HepG2 (cell line): ENCODE measurements at regions not wholly inside any gene's neighbourhood (a gene's known extent, or its start where the extent isn't known, plus 50 kb on each side); places are given as distances from the start of the nearest gene placed in this dataset.

Source experiments
- ATAC-seq: fragments of 200-7000 bp; cut with Tn5 transposase; 3 replicates; pipeline ENCODE4 v1.9.1; 2020; ENCODE audit warnings: mild to moderate bottlenecking, moderate library complexity
- BruUV-seq: library from RNA; stranded (reverse); fragments of 400-500 nt; replicated peaks from 2 replicates; lab custom pipeline; 2021; lab: Mats Ljungman, UMichigan
- CTCF ChIA-PET: fragments of 300-600 bp; formaldehyde crosslinking; extraction: SDS; loops from one replicate; lab custom pipeline; 2021; ENCODE audit warnings: low total read pairs, inconsistent platforms, low intra/inter-chr PET ratio; lab: Yijun Ruan, JAX
- POLR2A ChIA-PET: fragments of 350-600 bp; sonication (Branson Sonifier 250); formaldehyde crosslinking; loops from one replicate; lab custom pipeline; 2020; ENCODE audit warnings: antibody characterized with exemption, inconsistent platforms; lab: Yijun Ruan, JAX
- DNase-seq: peaks from one replicate; pipeline ENCODE4 v3.0.0-alpha.2; 2015; ENCODE audit warnings: low spot score
- FAIRE-seq: peaks from 3 replicates; lab custom pipeline; 2011; peaks lifted over from hg19 to GRCh38; lab: Jason Lieb, UNC
- H2AFZ ChIP-seq: one replicate; pipeline ENCODE4 v1.6.1; 2011; ENCODE audit warnings: low read length, inconsistent platforms
- H3K27ac ChIP-seq: fragments of 300-600 bp; 3 replicates; pipeline ENCODE4 v1.8.0; 2011; ENCODE audit warnings: mixed run types, mild to moderate bottlenecking, mixed read lengths, low read length, inconsistent platforms; ENCODE audit not compliant: insufficient read depth; ENCODE audit errors: extremely low read length
- H3K27me3 ChIP-seq, 2 experiments: fragments of 200-600 bp in 1 of 2; 2 replicates in 1 of 2; 3 replicates in 1 of 2; pipeline versions ENCODE4 v1.6.0 to v1.8.0; 2011; ENCODE audit warnings: low read length in 2 of 2, mild to moderate bottlenecking in 2 of 2, moderate library complexity in 2 of 2, inconsistent platforms in 1 of 2; ENCODE audit not compliant: insufficient read depth in 2 of 2, control insufficient read depth in 1 of 2
- H3K36me3 ChIP-seq, 2 experiments: fragments of 200-600 bp in 1 of 2; replicated peaks in 1 of 2; 2 replicates in 1 of 2; 3 replicates in 1 of 2; pipeline versions ENCODE4 v1.5.1 to v1.8.0; 2011; ENCODE audit warnings: low read length in 2 of 2, inconsistent platforms in 1 of 2; ENCODE audit not compliant: insufficient read depth in 2 of 2, control insufficient read depth in 1 of 2
- H3K4me1 ChIP-seq: 2 replicates; pipeline ENCODE4 v1.5.1; 2012; ENCODE audit warnings: low read length, inconsistent platforms; ENCODE audit not compliant: insufficient read depth
- H3K4me2 ChIP-seq: 2 replicates; pipeline ENCODE4 v1.6.0; 2011; ENCODE audit warnings: low read depth, low read length, inconsistent platforms
- H3K4me3 ChIP-seq, 3 experiments: fragments of 200-600 bp in 1 of 3; sonication (generic), shearing (Covaris generic) in 1 of 3; replicated peaks in 1 of 3; 2 replicates each; pipeline ENCODE4 v1.5.1; 2011 to 2016; ENCODE audit warnings: low read length in 3 of 3, inconsistent platforms in 2 of 3, low read depth in 2 of 3, mild to moderate bottlenecking in 2 of 3, control low read depth in 1 of 3, mixed read lengths in 1 of 3; ENCODE audit not compliant: insufficient read depth in 1 of 3
- H3K79me2 ChIP-seq: one replicate; pipeline ENCODE4 v1.6.1; 2011; ENCODE audit warnings: low read length, inconsistent platforms; ENCODE audit not compliant: insufficient read depth
- H3K9ac ChIP-seq: 2 replicates; pipeline ENCODE4 v1.6.0; 2011; ENCODE audit warnings: mild to moderate bottlenecking, low read depth, low read length, inconsistent platforms; ENCODE audit not compliant: insufficient read depth
- H3K9me3 ChIP-seq: 2 replicates; pipeline ENCODE4 v1.5.1; 2012; ENCODE audit warnings: mild to moderate bottlenecking, low read length
- H4K20me1 ChIP-seq: 2 replicates; pipeline ENCODE4 v1.6.0; 2011; ENCODE audit warnings: inconsistent platforms, mild to moderate bottlenecking, low read length, moderate library complexity; ENCODE audit not compliant: insufficient read depth
- ATF1 ChIP-seq: IDR thresholded peaks from 2 replicates; pipeline ENCODE4 v1.6.1; 2016; ENCODE audit warnings: mild to moderate bottlenecking, control low read depth
- CREB1 ChIP-seq, 2 experiments: fragments of 450-650 bp in 1 of 2; IDR thresholded peaks; 2 replicates each; pipeline ENCODE4 v1.6.1; 2016 to 2017; ENCODE audit warnings: control low read depth in 1 of 2, mild to moderate bottlenecking in 1 of 2, missing compliant biosample characterization in 1 of 2, missing genetic modification characterization in 1 of 2
- MTF1 ChIP-seq: sonication (generic); formaldehyde crosslinking; IDR thresholded peaks from 2 replicates; pipeline ENCODE4 v1.5.0; 2020; ENCODE audit warnings: missing genetic modification reagents
- PLRG1 ChIP-seq: fragments of 450-650 bp; conservative IDR thresholded peaks from 2 replicates; pipeline ENCODE4 v1.6.1; 2016
- POLR2AphosphoS5 ChIP-seq: IDR thresholded peaks from 2 replicates; pipeline ENCODE4 v1.6.1; 2012; ENCODE audit warnings: low read depth, low read length
- SMARCC2 ChIP-seq: fragments of 450-650 bp; IDR thresholded peaks from 2 replicates; pipeline ENCODE4 v1.6.1; 2017; ENCODE audit warnings: antibody characterized with exemption, mild to moderate bottlenecking
- ZFAT ChIP-seq: sonication (generic); formaldehyde crosslinking; conservative IDR thresholded peaks from 2 replicates; pipeline ENCODE4 v1.8.1; 2023; ENCODE audit warnings: missing genetic modification reagents, inconsistent platforms
- ZNF382 ChIP-seq: sonication (generic); formaldehyde crosslinking; IDR thresholded peaks from 2 replicates; pipeline ENCODE4 v1.5.0; 2020; ENCODE audit warnings: missing genetic modification reagents, mild to moderate bottlenecking, borderline replicate concordance
- ZNF7 ChIP-seq: IDR thresholded peaks from 2 replicates; pipeline ENCODE4 v1.6.1; 2016; ENCODE audit warnings: missing biosample characterization, missing genetic modification reagents
- ZNF710 ChIP-seq: sonication (generic); formaldehyde crosslinking; IDR thresholded peaks from 2 replicates; pipeline ENCODE4 v1.5.0; 2020; ENCODE audit warnings: mild to moderate bottlenecking, missing genetic modification reagents, borderline replicate concordance
- ZNF737 ChIP-seq: sonication (generic); formaldehyde crosslinking; IDR thresholded peaks from 2 replicates; pipeline ENCODE4 v1.5.0; 2020; ENCODE audit warnings: missing genetic modification reagents, mild to moderate bottlenecking, borderline replicate concordance
- in situ Hi-C: cut with HindIII; loops from 2 replicates; pipeline ENCODE4 v1.10.0; 2017; ENCODE audit warnings: low pct_unique_long_range_greater_than_20kb; ENCODE audit not compliant: extremely low pct_ligation_motif_present
- intact Hi-C: fragments of 100-400 bp; cut with micrococcal nuclease; formaldehyde crosslinking; loops from one replicate; pipeline ENCODE4 v1.10.0; 2022; ENCODE audit not compliant: unreplicated experiment
- TF ChIP-seq, protein P1 (sequence below), 2 experiments: fragments of 450-650 bp in 1 of 2; sonication (generic) in 1 of 2; formaldehyde crosslinking in 1 of 2; IDR thresholded peaks; 2 replicates each; pipeline versions ENCODE4 v1.6.1 to v1.8.0; 2016 to 2022; ENCODE audit warnings: antibody characterized with exemption in 1 of 2, mild to moderate bottlenecking in 1 of 2, missing genetic modification reagents in 1 of 2
- TF ChIP-seq, protein P2 (sequence below): IDR thresholded peaks from 2 replicates; pipeline ENCODE4 v1.6.1; 2016; ENCODE audit warnings: low read depth

- Histone ChIP-seq H3K79me2 (no peaks in the 10 kb centered on the region), H3K4me3 (no peak overlapping the region), H3K4me2 (no peak overlapping the region), H3K9ac (no peak overlapping the region), H3K4me1 (no peaks in the 10 kb centered on the region), H3K36me3 (no peaks in the 10 kb centered on the region), H2AFZ (no peak overlapping the region), H4K20me1 (no peaks in the 10 kb centered on the region), H3K9me3 (no peaks in the 10 kb centered on the region), H3K27ac (no peak overlapping the region), H3K27me3 (no peaks in the 10 kb centered on the region)
- in situ Hi-C loops: no loop called here
- no peak for ATAC-seq
- intact Hi-C loops: no loop called here
- no TSS peak for BruUV-seq
- DNase-seq: no peak
- CTCF ChIA-PET: no interaction called here
- POLR2A ChIA-PET: no interaction called here
- no peak for FAIRE-seq
- no peak for TF ChIP-seq ZNF710 (CRISPR knock-in tag)
- TF ChIP-seq, protein P1, sequence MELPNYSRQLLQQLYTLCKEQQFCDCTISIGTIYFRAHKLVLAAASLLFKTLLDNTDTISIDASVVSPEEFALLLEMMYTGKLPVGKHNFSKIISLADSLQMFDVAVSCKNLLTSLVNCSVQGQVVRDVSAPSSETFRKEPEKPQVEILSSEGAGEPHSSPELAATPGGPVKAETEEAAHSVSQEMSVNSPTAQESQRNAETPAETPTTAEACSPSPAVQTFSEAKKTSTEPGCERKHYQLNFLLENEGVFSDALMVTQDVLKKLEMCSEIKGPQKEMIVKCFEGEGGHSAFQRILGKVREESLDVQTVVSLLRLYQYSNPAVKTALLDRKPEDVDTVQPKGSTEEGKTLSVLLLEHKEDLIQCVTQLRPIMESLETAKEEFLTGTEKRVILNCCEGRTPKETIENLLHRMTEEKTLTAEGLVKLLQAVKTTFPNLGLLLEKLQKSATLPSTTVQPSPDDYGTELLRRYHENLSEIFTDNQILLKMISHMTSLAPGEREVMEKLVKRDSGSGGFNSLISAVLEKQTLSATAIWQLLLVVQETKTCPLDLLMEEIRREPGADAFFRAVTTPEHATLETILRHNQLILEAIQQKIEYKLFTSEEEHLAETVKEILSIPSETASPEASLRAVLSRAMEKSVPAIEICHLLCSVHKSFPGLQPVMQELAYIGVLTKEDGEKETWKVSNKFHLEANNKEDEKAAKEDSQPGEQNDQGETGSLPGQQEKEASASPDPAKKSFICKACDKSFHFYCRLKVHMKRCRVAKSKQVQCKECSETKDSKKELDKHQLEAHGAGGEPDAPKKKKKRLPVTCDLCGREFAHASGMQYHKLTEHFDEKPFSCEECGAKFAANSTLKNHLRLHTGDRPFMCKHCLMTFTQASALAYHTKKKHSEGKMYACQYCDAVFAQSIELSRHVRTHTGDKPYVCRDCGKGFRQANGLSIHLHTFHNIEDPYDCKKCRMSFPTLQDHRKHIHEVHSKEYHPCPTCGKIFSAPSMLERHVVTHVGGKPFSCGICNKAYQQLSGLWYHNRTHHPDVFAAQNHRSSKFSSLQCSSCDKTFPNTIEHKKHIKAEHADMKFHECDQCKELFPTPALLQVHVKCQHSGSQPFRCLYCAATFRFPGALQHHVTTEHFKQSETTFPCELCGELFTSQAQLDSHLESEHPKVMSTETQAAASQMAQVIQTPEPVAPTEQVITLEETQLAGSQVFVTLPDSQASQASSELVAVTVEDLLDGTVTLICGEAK (IDR thresholded peaks at IDR 0.05): no peak
- TF ChIP-seq, protein P1 (CRISPR knock-in tag; IDR thresholded peaks at IDR 0.05): no peak
- no peak for TF ChIP-seq SMARCC2
- no peak for TF ChIP-seq ZNF7 (CRISPR knock-in tag)
- no peak for TF ChIP-seq MTF1 (CRISPR knock-in tag)
- no peak for TF ChIP-seq ZNF382 (CRISPR knock-in tag)
- TF ChIP-seq ATF1 (CRISPR knock-in tag): no peak
- no peak for TF ChIP-seq PLRG1
- TF ChIP-seq CREB1 (IDR thresholded peaks at IDR 0.05): no peak
- no peak for TF ChIP-seq CREB1 (CRISPR knock-in tag; IDR thresholded peaks at IDR 0.05)
- no peak for TF ChIP-seq POLR2AphosphoS5
- TF ChIP-seq, protein P2, sequence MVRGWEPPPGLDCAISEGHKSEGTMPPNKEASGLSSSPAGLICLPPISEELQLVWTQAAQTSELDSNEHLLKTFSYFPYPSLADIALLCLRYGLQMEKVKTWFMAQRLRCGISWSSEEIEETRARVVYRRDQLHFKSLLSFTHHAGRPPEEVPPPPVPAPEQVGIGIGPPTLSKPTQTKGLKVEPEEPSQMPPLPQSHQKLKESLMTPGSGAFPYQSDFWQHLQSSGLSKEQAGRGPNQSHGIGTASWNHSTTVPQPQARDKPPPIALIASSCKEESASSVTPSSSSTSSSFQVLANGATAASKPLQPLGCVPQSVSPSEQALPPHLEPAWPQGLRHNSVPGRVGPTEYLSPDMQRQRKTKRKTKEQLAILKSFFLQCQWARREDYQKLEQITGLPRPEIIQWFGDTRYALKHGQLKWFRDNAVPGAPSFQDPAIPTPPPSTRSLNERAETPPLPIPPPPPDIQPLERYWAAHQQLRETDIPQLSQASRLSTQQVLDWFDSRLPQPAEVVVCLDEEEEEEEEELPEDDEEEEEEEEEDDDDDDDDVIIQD: no peak
- no peak for TF ChIP-seq ZNF737
- no peak for TF ChIP-seq ZFAT
Observed at GRCh38 chr3:165273411-165273810, 77.2 kb upstream of the SLITRK3 start.
